ENCODE measurements at regions not wholly inside any gene's neighbourhood (a gene's known extent, or its start where the extent isn't known, plus 50 kb on each side); places are given as distances from the start of the nearest gene placed in this dataset.

- peak overlapping the region; percentile 53; the same call in 1 of the 2 replicates for H2AFZ ChIP-seq (ENCODE audit: low read length)
- no peaks in the 10 kb centered on the region for H3K36me3 ChIP-seq (ENCODE audit: insufficient read depth, low read length)
- TF ChIP-seq CTCF (conservative IDR thresholded peaks at IDR 0.05; ENCODE audit: low read length), result no peak
- no peak for TF ChIP-seq EZH2phosphoT487 (IDR thresholded peaks at IDR 0.05; ENCODE audit: borderline replicate concordance)
- H3K27me3 ChIP-seq (ENCODE audit: insufficient read depth, low read length, poor library complexity, severe bottlenecking), result no peaks in the 10 kb centered on the region
- H3K9me2 ChIP-seq (replicated peaks; ENCODE audit: low read depth, low read length), result no peaks in the 10 kb centered on the region
- H3K9me3 ChIP-seq (ENCODE audit: insufficient read depth, low read depth, low read length), result 0 out of 2 replicates have a peak, but pooled peaks cover 5% of the 10 kb centered on the region
- peaks cover 27% of the 10 kb centered on the region for H3K4me1 ChIP-seq (ENCODE audit: insufficient read depth, low read length, poor library complexity, severe bottlenecking)
- H4K20me1 ChIP-seq (ENCODE audit: insufficient read depth, low read length, poor library complexity, severe bottlenecking), result no peaks in the 10 kb centered on the region
- H3K4me2 ChIP-seq (ENCODE audit: low read depth, low read length, poor library complexity, severe bottlenecking), result peak overlapping the region; percentile 34
- no peaks in the 10 kb centered on the region for H3K79me2 ChIP-seq (ENCODE audit: insufficient read depth, low read length)
- H3K4me3 ChIP-seq (ENCODE audit: low read length, poor library complexity, severe bottlenecking), result no peak overlapping the region
- H3F3A ChIP-seq (ENCODE audit: low read depth), result no peaks in the 10 kb centered on the region
- H3K9ac ChIP-seq (ENCODE audit: low read depth, low read length, poor library complexity, severe bottlenecking), result no peak overlapping the region
Observed at GRCh38 chr4:165613581-165613980, 234.8 kb downstream of the CPE start.

- H3K4me1 ChIP-seq (ENCODE audit: insufficient read depth, low read length, poor library complexity, severe bottlenecking), result peaks cover 6% of the 10 kb centered on the region
- TF ChIP-seq EZH2phosphoT487 (IDR thresholded peaks at IDR 0.05; ENCODE audit: borderline replicate concordance), result no peak
- TF ChIP-seq CTCF (conservative IDR thresholded peaks at IDR 0.05; ENCODE audit: low read length), result no peak
- no peaks in the 10 kb centered on the region for H3F3A ChIP-seq (ENCODE audit: low read depth)
Observed at GRCh38 chr4:165620913-165621312, 242.1 kb downstream of the CPE start.

GRCh38 chr4:165621983-165622382, 243.2 kb downstream of the CPE start:
- Histone ChIP-seq H3K9me3 (ENCODE audit: insufficient read depth, low read depth, low read length) (0 out of 2 replicates have a peak, but pooled peaks cover 6% of the 10 kb centered on the region), H3K27me3 (ENCODE audit: insufficient read depth, low read length, poor library complexity, severe bottlenecking) (no peaks in the 10 kb centered on the region), H3K4me3 (ENCODE audit: low read length, poor library complexity, severe bottlenecking) (no peak overlapping the region), H3K9ac (ENCODE audit: low read depth, low read length, poor library complexity, severe bottlenecking) (no peak overlapping the region), H3K4me1 (ENCODE audit: insufficient read depth, low read length, poor library complexity, severe bottlenecking) (peaks cover 6% of the 10 kb centered on the region), H4K20me1 (ENCODE audit: insufficient read depth, low read length, poor library complexity, severe bottlenecking) (no peaks in the 10 kb centered on the region), H3K4me2 (ENCODE audit: low read depth, low read length, poor library complexity, severe bottlenecking) (no peak overlapping the region), H3K36me3 (ENCODE audit: insufficient read depth, low read length) (no peaks in the 10 kb centered on the region), H3F3A (ENCODE audit: low read depth) (no peaks in the 10 kb centered on the region), H3K79me2 (ENCODE audit: insufficient read depth, low read length) (no peaks in the 10 kb centered on the region), H2AFZ (ENCODE audit: low read length) (no peak overlapping the region), H3K9me2 (replicated peaks; ENCODE audit: low read depth, low read length) (no peaks in the 10 kb centered on the region)
- no peak for TF ChIP-seq EZH2phosphoT487 (IDR thresholded peaks at IDR 0.05; ENCODE audit: borderline replicate concordance)
- TF ChIP-seq CTCF (conservative IDR thresholded peaks at IDR 0.05; ENCODE audit: low read length), result no peak

More at GRCh38 chr4:165620913-165621312, 242.1 kb downstream of the CPE start:
- no peaks in the 10 kb centered on the region for H3K36me3 ChIP-seq (ENCODE audit: insufficient read depth, low read length)
- H4K20me1 ChIP-seq (ENCODE audit: insufficient read depth, low read length, poor library complexity, severe bottlenecking), result no peaks in the 10 kb centered on the region
- H3K79me2 ChIP-seq (ENCODE audit: insufficient read depth, low read length), result no peaks in the 10 kb centered on the region
- no peak overlapping the region for H2AFZ ChIP-seq (ENCODE audit: low read length)
- no peak overlapping the region for H3K4me3 ChIP-seq (ENCODE audit: low read length, poor library complexity, severe bottlenecking)
- H3K4me2 ChIP-seq (ENCODE audit: low read depth, low read length, poor library complexity, severe bottlenecking), result no peak overlapping the region
- no peak overlapping the region for H3K9ac ChIP-seq (ENCODE audit: low read depth, low read length, poor library complexity, severe bottlenecking)
- no peaks in the 10 kb centered on the region for H3K9me2 ChIP-seq (replicated peaks; ENCODE audit: low read depth, low read length)
- 0 out of 2 replicates have a peak, but pooled peaks cover 6% of the 10 kb centered on the region for H3K9me3 ChIP-seq (ENCODE audit: insufficient read depth, low read depth, low read length)
- no peaks in the 10 kb centered on the region for H3K27me3 ChIP-seq (ENCODE audit: insufficient read depth, low read length, poor library complexity, severe bottlenecking)
